ENCODE measurements at regions not wholly inside any gene's neighbourhood (a gene's known extent, or its start where the extent isn't known, plus 50 kb on each side); places are given as distances from the start of the nearest gene placed in this dataset.

- CTCF ChIA-PET: no interaction called here
- no peak overlapping the region for H2AFZ ChIP-seq (replicated peaks; ENCODE audit: low read length, poor library complexity)
- dilution Hi-C loops (cut with HindIII; ENCODE audit: low sequenced_read_pairs, unreplicated experiment): no loop called here
These were observed 1189.6 kb downstream of the SORCS1 start for GRCh38 chr10:105974803-105975456.

More at GRCh38 chr10:105974803-105975456, 1189.6 kb downstream of the SORCS1 start:
- peak; percentile 40 for ATAC-seq (ENCODE audit: low read depth)
- Histone ChIP-seq H3K36me3 (ENCODE audit: control insufficient read depth, insufficient read depth, low read length) (no peaks in the 10 kb centered on the region), H4K5ac (ENCODE audit: low read depth, low read length) (no peak overlapping the region), H3K9me1 (ENCODE audit: insufficient read depth, low read length) (no peaks in the 10 kb centered on the region), H4K91ac (ENCODE audit: insufficient read depth, low read depth, low read length) (no peak overlapping the region), H3K79me1 (ENCODE audit: low read depth in 1 of 2, low read length in 2 of 2) (no peaks in the 10 kb centered on the region), H3K56ac (ENCODE audit: extremely low read depth, insufficient read depth, low read length) (no peak overlapping the region), H3K4me1 (ENCODE audit: control insufficient read depth, insufficient read depth, low read length) (no peaks in the 10 kb centered on the region), H4K20me1 (ENCODE audit: insufficient read depth, low read length) (no peaks in the 10 kb centered on the region), H3K14ac (replicated peaks; ENCODE audit: low read depth, low read length) (no peak overlapping the region), H3K9me3 (ENCODE audit: control insufficient read depth, insufficient read depth, low read length) (no peaks in the 10 kb centered on the region), H3K4me2 (ENCODE audit: low read depth, low read length) (no peak overlapping the region), H2AK9ac (replicated peaks; ENCODE audit: low read depth, low read length, poor library complexity) (no peak overlapping the region), H3K23ac (ENCODE audit: low read depth, low read length) (no peak overlapping the region), H3K4me3 (ENCODE audit: insufficient read depth, low read depth, low read length) (no peak overlapping the region), H3K4ac (ENCODE audit: low read depth, low read length) (no peak overlapping the region), H2BK15ac (ENCODE audit: low read depth, low read length) (no peak overlapping the region), H2BK20ac (ENCODE audit: low read depth, low read length) (no peak overlapping the region), H2BK120ac (ENCODE audit: low read depth, low read length) (no peak overlapping the region), H3K9ac (ENCODE audit: low read depth, low read length) (no peak overlapping the region), H2AK5ac (ENCODE audit: low read depth, low read length) (no peak overlapping the region), H3K27me3 (ENCODE audit: control insufficient read depth, insufficient read depth, low read length) (no peaks in the 10 kb centered on the region), H2BK5ac (ENCODE audit: low read depth, low read length, poor library complexity, severe bottlenecking) (no peak overlapping the region), H3K27ac (ENCODE audit: insufficient read depth, low read length) (no peak overlapping the region), H3K18ac (ENCODE audit: low read depth, low read length) (no peak overlapping the region), H4K8ac (ENCODE audit: low read depth in 2 of 2, low read length in 2 of 2) (no peak overlapping the region)
- TF ChIP-seq FOS (IDR thresholded peaks at IDR 0.05; ENCODE audit: low read depth, low read length): no peak
- TF ChIP-seq MXI1 (IDR thresholded peaks at IDR 0.05; ENCODE audit: borderline replicate concordance, low read depth, low read length): no peak
- TF ChIP-seq CTCF (conservative IDR thresholded peaks at IDR 0.05; ENCODE audit: low read depth, low read length): peak; percentile 22; the same call in 1 of the 2 replicates
- POLR2A ChIA-PET (ENCODE audit: unreplicated experiment): no interaction called here
- 20% methylated on average over 1 of the region's 7 CpGs; no CpG with 5 or more reads in 1 of the 2 experiments for WGBS, 2 experiments (ENCODE audit: extremely low coverage in 2 of 2, insufficient read length in 1 of 2)
- intact Hi-C loops (cut with micrococcal nuclease) (no loop called here), in situ Hi-C loops (cut with MboI; ENCODE audit: low sequenced_read_pairs) (no loop called here)
- DNase-seq: peak; percentile 1
- BruUV-seq (replicated peaks): no TSS peak
